Tibial nerve (tissue), 4 donors: ENCODE measurements at regions not wholly inside any gene's neighbourhood (a gene's known extent, or its start where the extent isn't known, plus 50 kb on each side); places are given as distances from the start of the nearest gene placed in this dataset.

Experiments
- EP300 ChIP-seq, 2 donors: sonication (generic); formaldehyde crosslinking; IDR thresholded peaks; one replicate each; pipeline ENCODE4 v1.6.1; 2017; ENCODE audit warnings: antibody characterized with exemption in 2 of 2, mild to moderate bottlenecking in 1 of 2
- TF ChIP-seq, protein P1 (sequence below), 5 experiments: fragments of 200-600 bp in 3 of 5; fragments of 450-650 bp in 2 of 5; sonication (generic) in 3 of 5; IDR thresholded peaks; one replicate each; pipeline ENCODE4 v1.5.1; 2016 to 2019; ENCODE audit warnings: antibody characterized with exemption in 5 of 5, mild to moderate bottlenecking in 3 of 5, moderate library complexity in 2 of 5

DNA sequence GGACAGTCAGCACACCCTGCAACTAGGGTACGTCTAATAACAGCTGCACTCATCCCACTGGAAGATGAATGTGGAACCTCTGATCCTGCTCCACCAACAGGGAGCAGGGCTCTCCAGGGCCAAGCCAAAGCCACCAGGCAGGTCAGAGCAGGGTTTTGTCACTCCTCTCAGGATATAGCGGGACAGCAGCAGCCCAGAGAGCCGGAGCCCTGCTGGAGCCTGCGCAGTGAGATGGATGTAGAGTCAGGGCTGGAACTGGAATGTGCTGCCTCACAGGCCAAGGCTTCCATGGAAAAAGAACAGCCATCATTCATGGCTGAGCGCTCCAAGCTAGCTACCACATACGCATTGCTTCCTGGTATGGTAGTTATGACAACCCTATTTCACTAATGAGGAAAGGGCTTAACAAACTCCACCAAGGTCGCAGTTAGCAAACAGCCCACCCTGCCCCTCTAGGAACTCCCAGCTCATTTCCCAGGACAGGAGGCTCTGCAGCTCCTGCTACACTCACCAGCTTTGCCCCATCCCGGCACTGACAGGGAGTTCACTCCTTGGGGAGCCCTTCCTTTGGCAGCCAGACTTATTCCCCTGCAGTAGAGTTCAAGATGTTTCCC, 85.2 kb downstream of the HS1BP3 start:
- TF ChIP-seq, protein P1, sequence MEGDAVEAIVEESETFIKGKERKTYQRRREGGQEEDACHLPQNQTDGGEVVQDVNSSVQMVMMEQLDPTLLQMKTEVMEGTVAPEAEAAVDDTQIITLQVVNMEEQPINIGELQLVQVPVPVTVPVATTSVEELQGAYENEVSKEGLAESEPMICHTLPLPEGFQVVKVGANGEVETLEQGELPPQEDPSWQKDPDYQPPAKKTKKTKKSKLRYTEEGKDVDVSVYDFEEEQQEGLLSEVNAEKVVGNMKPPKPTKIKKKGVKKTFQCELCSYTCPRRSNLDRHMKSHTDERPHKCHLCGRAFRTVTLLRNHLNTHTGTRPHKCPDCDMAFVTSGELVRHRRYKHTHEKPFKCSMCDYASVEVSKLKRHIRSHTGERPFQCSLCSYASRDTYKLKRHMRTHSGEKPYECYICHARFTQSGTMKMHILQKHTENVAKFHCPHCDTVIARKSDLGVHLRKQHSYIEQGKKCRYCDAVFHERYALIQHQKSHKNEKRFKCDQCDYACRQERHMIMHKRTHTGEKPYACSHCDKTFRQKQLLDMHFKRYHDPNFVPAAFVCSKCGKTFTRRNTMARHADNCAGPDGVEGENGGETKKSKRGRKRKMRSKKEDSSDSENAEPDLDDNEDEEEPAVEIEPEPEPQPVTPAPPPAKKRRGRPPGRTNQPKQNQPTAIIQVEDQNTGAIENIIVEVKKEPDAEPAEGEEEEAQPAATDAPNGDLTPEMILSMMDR (IDR thresholded peaks at IDR 0.05): no peak
- peak in 1 of 2 donors; percentile 22 for TF ChIP-seq EP300 (IDR thresholded peaks at IDR 0.05)
